Naive B cell (primary cell): ENCODE measurements at regions not wholly inside any gene's neighbourhood (a gene's known extent, or its start where the extent isn't known, plus 50 kb on each side); places are given as distances from the start of the nearest gene placed in this dataset.

ENCODE experiments used
- ATAC-seq, 2 donors: fragments of 150-1000 bp; cut with Tn5 transposase; 2 replicates each; pipeline ENCODE4 v1.10.0; 2021; ENCODE audit warnings: low read depth in 2 of 2, mild to moderate bottlenecking in 2 of 2, moderate library complexity in 2 of 2
- DNase-seq: peaks from one replicate; pipeline ENCODE4 v3.0.0; 2022
- H3K27ac Mint-ChIP-seq, 6 donors: one replicate each; pipeline ENCODE4 v1.8.0; 2020 to 2022; ENCODE audit warnings: mild to moderate bottlenecking in 6 of 6, mixed read lengths in 6 of 6, moderate library complexity in 5 of 6, inconsistent platforms in 2 of 6
- H3K27me3 Mint-ChIP-seq, 3 donors: one replicate each; pipeline ENCODE4 v1.8.0; 2021 to 2022; ENCODE audit warnings: mixed read lengths in 3 of 3, mild to moderate bottlenecking in 1 of 3
- H3K36me3 Mint-ChIP-seq, 2 donors: one replicate each; pipeline ENCODE4 v1.8.0; 2020 to 2022; ENCODE audit warnings: mixed read lengths in 2 of 2, inconsistent platforms in 1 of 2, mild to moderate bottlenecking in 1 of 2
- H3K4me1 Mint-ChIP-seq, 3 donors: one replicate each; pipeline ENCODE4 v1.8.0; 2020 to 2022; ENCODE audit warnings: mixed read lengths in 3 of 3, inconsistent platforms in 1 of 3, mild to moderate bottlenecking in 1 of 3, moderate library complexity in 1 of 3
- H3K4me3 Mint-ChIP-seq, 8 donors: one replicate each; pipeline ENCODE4 v1.8.0; 2020 to 2022; ENCODE audit warnings: mild to moderate bottlenecking in 8 of 8, mixed read lengths in 8 of 8, moderate library complexity in 8 of 8, inconsistent platforms in 2 of 8
- H3K9me3 Mint-ChIP-seq, 7 donors: one replicate each; pipeline ENCODE4 v1.8.0; 2020 to 2022; ENCODE audit warnings: mixed read lengths in 7 of 7, mild to moderate bottlenecking in 5 of 7, inconsistent platforms in 2 of 7, moderate library complexity in 1 of 7

GRCh38 chrX:23136816-23137215 is 137.1 kb downstream of the DDX53 start:
- no peak for DNase-seq
- H3K4me1 Mint-ChIP-seq = no peaks in the 10 kb centered on the region
- H3K9me3 Mint-ChIP-seq = peaks cover 0 to 9% (median 2%) of the 10 kb centered on the region in 7 donors
- H3K27me3 Mint-ChIP-seq = no peaks in the 10 kb centered on the region
- ATAC-seq = no peak
- no peak overlapping the region for H3K4me3 Mint-ChIP-seq
- no peaks in the 10 kb centered on the region for H3K36me3 Mint-ChIP-seq
- no peak overlapping the region for H3K27ac Mint-ChIP-seq

- H3K36me3 Mint-ChIP-seq = no peaks in the 10 kb centered on the region
- DNase-seq = no peak
- H3K4me3 Mint-ChIP-seq = no peak overlapping the region
- no peak for ATAC-seq
- peaks cover 0 to 8% (median 0%) of the 10 kb centered on the region in 3 donors for H3K27me3 Mint-ChIP-seq
- H3K27ac Mint-ChIP-seq = no peak overlapping the region
- H3K9me3 Mint-ChIP-seq = peaks cover 0 to 2% (median 0%) of the 10 kb centered on the region in 7 donors
- H3K4me1 Mint-ChIP-seq = no peaks in the 10 kb centered on the region
Measured at GRCh38 chrX:23168291-23168690, 166.4 kb upstream of the PTCHD1 start.

GRCh38 chrX:23185951-23186350 is 148.7 kb upstream of the PTCHD1 start:
- Mint-ChIP-seq H3K4me3 (no peak overlapping the region), H3K27me3 (no peaks in the 10 kb centered on the region), H3K27ac (no peak overlapping the region), H3K36me3 (no peaks in the 10 kb centered on the region), H3K4me1 (no peaks in the 10 kb centered on the region), H3K9me3 (peaks cover 0 to 5% (median 2%) of the 10 kb centered on the region in 7 donors)
- DNase-seq (no peak), ATAC-seq (no peak)

GRCh38 chrX:23187819-23188218 is 146.8 kb upstream of the PTCHD1 start:
- no peak for ATAC-seq
- H3K9me3 Mint-ChIP-seq = peaks cover 0 to 3% (median 1%) of the 10 kb centered on the region in 7 donors
- no peak for DNase-seq
- no peak overlapping the region for H3K4me3 Mint-ChIP-seq
- no peaks in the 10 kb centered on the region for H3K4me1 Mint-ChIP-seq
- no peaks in the 10 kb centered on the region for H3K27me3 Mint-ChIP-seq
- no peak overlapping the region for H3K27ac Mint-ChIP-seq
- H3K36me3 Mint-ChIP-seq = no peaks in the 10 kb centered on the region

GRCh38 chrX:23194885-23195554 is 139.6 kb upstream of the PTCHD1 start:
- Mint-ChIP-seq H3K36me3 (no peaks in the 10 kb centered on the region), H3K9me3 (peaks cover 0 to 17% (median 0%) of the 10 kb centered on the region in 7 donors), H3K27me3 (no peaks in the 10 kb centered on the region), H3K4me3 (no peak overlapping the region), H3K4me1 (no peaks in the 10 kb centered on the region), H3K27ac (no peak overlapping the region)
- ATAC-seq = no peak
- no peak for DNase-seq

- H3K27ac Mint-ChIP-seq = no peak overlapping the region
- no peaks in the 10 kb centered on the region for H3K4me1 Mint-ChIP-seq
- H3K36me3 Mint-ChIP-seq = no peaks in the 10 kb centered on the region
- peaks cover 0 to 17% (median 1%) of the 10 kb centered on the region in 7 donors for H3K9me3 Mint-ChIP-seq
- ATAC-seq (no peak), DNase-seq (no peak)
- H3K4me3 Mint-ChIP-seq = no peak overlapping the region
- H3K27me3 Mint-ChIP-seq = no peaks in the 10 kb centered on the region
Measured at GRCh38 chrX:23195761-23196160, 138.9 kb upstream of the PTCHD1 start.

- Mint-ChIP-seq H3K27me3 (no peaks in the 10 kb centered on the region), H3K4me3 (no peak overlapping the region), H3K4me1 (no peaks in the 10 kb centered on the region), H3K27ac (no peak overlapping the region), H3K36me3 (no peaks in the 10 kb centered on the region), H3K9me3 (peaks cover 0 to 10% (median 0%) of the 10 kb centered on the region in 7 donors)
- ATAC-seq (no peak), DNase-seq (no peak)
Measured at GRCh38 chrX:23201706-23202105, 132.9 kb upstream of the PTCHD1 start.

GRCh38 chrX:23202326-23202725 is 132.3 kb upstream of the PTCHD1 start:
- no peak overlapping the region for H3K27ac Mint-ChIP-seq
- ATAC-seq = no peak

GRCh38 chrX:23223169-23223568 is 111.5 kb upstream of the PTCHD1 start:
- DNase-seq (no peak), ATAC-seq (no peak)
- peak overlapping the region in 1 of 8 donors; percentile 26 for H3K4me3 Mint-ChIP-seq
- H3K36me3 Mint-ChIP-seq = no peaks in the 10 kb centered on the region
- no peaks in the 10 kb centered on the region for H3K27me3 Mint-ChIP-seq
- H3K4me1 Mint-ChIP-seq = no peaks in the 10 kb centered on the region
- H3K27ac Mint-ChIP-seq = no peak overlapping the region
- peaks cover 0 to 3% (median 0%) of the 10 kb centered on the region in 7 donors for H3K9me3 Mint-ChIP-seq

More at GRCh38 chrX:23202326-23202725, 132.3 kb upstream of the PTCHD1 start:
- H3K4me1 Mint-ChIP-seq = no peaks in the 10 kb centered on the region
- H3K4me3 Mint-ChIP-seq = no peak overlapping the region
- peaks cover 0 to 10% (median 0%) of the 10 kb centered on the region in 7 donors for H3K9me3 Mint-ChIP-seq
- no peak for DNase-seq
- H3K36me3 Mint-ChIP-seq = no peaks in the 10 kb centered on the region
- H3K27me3 Mint-ChIP-seq = no peaks in the 10 kb centered on the region

- Mint-ChIP-seq H3K27me3 (peaks cover 0 to 9% (median 0%) of the 10 kb centered on the region in 3 donors), H3K36me3 (no peaks in the 10 kb centered on the region), H3K9me3 (peaks cover 0 to 5% (median 2%) of the 10 kb centered on the region in 7 donors), H3K4me3 (no peak overlapping the region), H3K4me1 (no peaks in the 10 kb centered on the region), H3K27ac (no peak overlapping the region)
- ATAC-seq (no peak), DNase-seq (no peak)
Measured at GRCh38 chrX:23228454-23228853, 106.2 kb upstream of the PTCHD1 start.

GRCh38 chrX:23228950-23229448 is 105.7 kb upstream of the PTCHD1 start:
- ATAC-seq (no peak), DNase-seq (no peak)
- Mint-ChIP-seq H3K27me3 (peaks cover 0 to 9% (median 0%) of the 10 kb centered on the region in 3 donors), H3K36me3 (no peaks in the 10 kb centered on the region), H3K4me3 (no peak overlapping the region), H3K27ac (no peak overlapping the region), H3K4me1 (no peaks in the 10 kb centered on the region), H3K9me3 (peaks cover 0 to 5% (median 2%) of the 10 kb centered on the region in 7 donors)

- Mint-ChIP-seq H3K9me3 (peaks cover 0 to 4% (median 0%) of the 10 kb centered on the region in 7 donors), H3K27me3 (no peaks in the 10 kb centered on the region), H3K4me3 (no peak overlapping the region), H3K36me3 (no peaks in the 10 kb centered on the region), H3K4me1 (no peaks in the 10 kb centered on the region), H3K27ac (no peak overlapping the region)
- ATAC-seq (no peak), DNase-seq (no peak)
Measured at GRCh38 chrX:23235051-23235450, 99.6 kb upstream of the PTCHD1 start.

GRCh38 chrX:23246001-23246400 is 88.6 kb upstream of the PTCHD1 start:
- H3K4me3 Mint-ChIP-seq = no peak overlapping the region
- DNase-seq = no peak
- ATAC-seq = no peak
- H3K27ac Mint-ChIP-seq = no peak overlapping the region
- peaks cover 0 to 14% (median 6%) of the 10 kb centered on the region in 7 donors for H3K9me3 Mint-ChIP-seq
- H3K4me1 Mint-ChIP-seq = no peaks in the 10 kb centered on the region
- no peaks in the 10 kb centered on the region for H3K36me3 Mint-ChIP-seq
- no peaks in the 10 kb centered on the region for H3K27me3 Mint-ChIP-seq

GRCh38 chrX:23248187-23248586 is 86.5 kb upstream of the PTCHD1 start:
- no peaks in the 10 kb centered on the region for H3K36me3 Mint-ChIP-seq
- no peaks in the 10 kb centered on the region for H3K27me3 Mint-ChIP-seq
- H3K4me3 Mint-ChIP-seq = no peak overlapping the region
- H3K9me3 Mint-ChIP-seq = peaks cover 0 to 34% (median 9%) of the 10 kb centered on the region in 7 donors
- ATAC-seq (no peak), DNase-seq (no peak)
- H3K4me1 Mint-ChIP-seq = no peaks in the 10 kb centered on the region
- no peak overlapping the region for H3K27ac Mint-ChIP-seq
